ENCODE measurements at regions not wholly inside any gene's neighbourhood (a gene's known extent, or its start where the extent isn't known, plus 50 kb on each side); places are given as distances from the start of the nearest gene placed in this dataset.

GRCh38 chr7:35454575-35455385 lies 200.9 kb upstream of the TBX20 start:
- Histone ChIP-seq H3K36me3 (ENCODE audit: control insufficient read depth, insufficient read depth, low read length) (no peaks in the 10 kb centered on the region), H3K4me3 (ENCODE audit: low read length) (peak overlapping the region; percentile 10; the same call in 1 of the 2 replicates), H3K4me1 (ENCODE audit: control insufficient read depth, insufficient read depth, low read length) (no peaks in the 10 kb centered on the region), H3K9me3 (ENCODE audit: control insufficient read depth, insufficient read depth, low read length) (no peaks in the 10 kb centered on the region), H3K27ac (ENCODE audit: low read length) (no peak overlapping the region), H3K27me3 (ENCODE audit: control insufficient read depth, insufficient read depth, low read length) (peaks cover 10% of the 10 kb centered on the region; the same call in 1 of the 2 replicates)
- WGBS (ENCODE audit: insufficient coverage, insufficient read length): no CpG with 5 or more reads among the region's 58 CpGs
- DNase-seq (ENCODE audit: low read depth, low spot score): no peak

- H3K36me3 ChIP-seq (ENCODE audit: control insufficient read depth, insufficient read depth, low read length): no peaks in the 10 kb centered on the region
- no peak for DNase-seq (ENCODE audit: low read depth, low spot score)
- H3K27me3 ChIP-seq (ENCODE audit: control insufficient read depth, insufficient read depth, low read length): peaks cover 8% of the 10 kb centered on the region; the same call in 1 of the 2 replicates
- H3K9me3 ChIP-seq (ENCODE audit: control insufficient read depth, insufficient read depth, low read length): no peaks in the 10 kb centered on the region
- no peaks in the 10 kb centered on the region for H3K4me1 ChIP-seq (ENCODE audit: control insufficient read depth, insufficient read depth, low read length)
- no peak overlapping the region for H3K27ac ChIP-seq (ENCODE audit: low read length)
- WGBS (ENCODE audit: insufficient coverage, insufficient read length): no CpG with 5 or more reads among the region's 3 CpGs
- H3K4me3 ChIP-seq (ENCODE audit: low read length): no peak overlapping the region
Measured at GRCh38 chr7:35450456-35451214, 196.7 kb upstream of the TBX20 start.

- H3K27ac ChIP-seq (ENCODE audit: low read length): no peak overlapping the region
- no peak for DNase-seq (ENCODE audit: low read depth, low spot score)
- WGBS (ENCODE audit: insufficient coverage, insufficient read length): no CpG with 5 or more reads among the region's 4 CpGs
- H3K9me3 ChIP-seq (ENCODE audit: control insufficient read depth, insufficient read depth, low read length): no peaks in the 10 kb centered on the region
- no peaks in the 10 kb centered on the region; the same call in 1 of the 2 replicates for H3K27me3 ChIP-seq (ENCODE audit: control insufficient read depth, insufficient read depth, low read length)
- H3K4me3 ChIP-seq (ENCODE audit: low read length): no peak overlapping the region
- H3K36me3 ChIP-seq (ENCODE audit: control insufficient read depth, insufficient read depth, low read length): no peaks in the 10 kb centered on the region
- no peaks in the 10 kb centered on the region for H3K4me1 ChIP-seq (ENCODE audit: control insufficient read depth, insufficient read depth, low read length)
Measured at GRCh38 chr7:35448486-35448885, 194.6 kb upstream of the TBX20 start.

- Histone ChIP-seq H3K36me3 (ENCODE audit: control insufficient read depth, insufficient read depth, low read length) (no peaks in the 10 kb centered on the region), H3K4me1 (ENCODE audit: control insufficient read depth, insufficient read depth, low read length) (no peaks in the 10 kb centered on the region), H3K9me3 (ENCODE audit: control insufficient read depth, insufficient read depth, low read length) (no peaks in the 10 kb centered on the region), H3K4me3 (ENCODE audit: low read length) (no peak overlapping the region), H3K27me3 (ENCODE audit: control insufficient read depth, insufficient read depth, low read length) (no peaks in the 10 kb centered on the region), H3K27ac (ENCODE audit: low read length) (no peak overlapping the region)
- no peak for DNase-seq (ENCODE audit: low read depth, low spot score)
- no CpG with 5 or more reads among the region's 6 CpGs for WGBS (ENCODE audit: insufficient coverage, insufficient read length)
Measured at GRCh38 chr7:35446091-35446490, 192.2 kb upstream of the TBX20 start.

GRCh38 chr7:35437619-35438275 lies 183.8 kb upstream of the TBX20 start:
- DNase-seq (ENCODE audit: low read depth, low spot score): no peak
- Histone ChIP-seq H3K4me1 (ENCODE audit: control insufficient read depth, insufficient read depth, low read length) (no peaks in the 10 kb centered on the region), H3K9me3 (ENCODE audit: control insufficient read depth, insufficient read depth, low read length) (no peaks in the 10 kb centered on the region), H3K27me3 (ENCODE audit: control insufficient read depth, insufficient read depth, low read length) (no peaks in the 10 kb centered on the region), H3K4me3 (ENCODE audit: low read length) (no peak overlapping the region), H3K36me3 (ENCODE audit: control insufficient read depth, insufficient read depth, low read length) (no peaks in the 10 kb centered on the region), H3K27ac (ENCODE audit: low read length) (no peak overlapping the region)
- WGBS (ENCODE audit: insufficient coverage, insufficient read length): no CpG with 5 or more reads among the region's 2 CpGs

- Histone ChIP-seq H3K36me3 (ENCODE audit: control insufficient read depth, insufficient read depth, low read length) (no peaks in the 10 kb centered on the region), H3K27ac (ENCODE audit: low read length) (no peak overlapping the region), H3K4me1 (ENCODE audit: control insufficient read depth, insufficient read depth, low read length) (no peaks in the 10 kb centered on the region), H3K9me3 (ENCODE audit: control insufficient read depth, insufficient read depth, low read length) (no peaks in the 10 kb centered on the region), H3K4me3 (ENCODE audit: low read length) (no peak overlapping the region), H3K27me3 (ENCODE audit: control insufficient read depth, insufficient read depth, low read length) (no peaks in the 10 kb centered on the region)
- DNase-seq (ENCODE audit: low read depth, low spot score): no peak
- no CpG with 5 or more reads among the region's 5 CpGs for WGBS (ENCODE audit: insufficient coverage, insufficient read length)
Measured at GRCh38 chr7:35436452-35436851, 182.6 kb upstream of the TBX20 start.

GRCh38 chr7:35430547-35431153 lies 176.8 kb upstream of the TBX20 start:
- no peak overlapping the region for H3K4me3 ChIP-seq (ENCODE audit: low read length)
- H3K9me3 ChIP-seq (ENCODE audit: control insufficient read depth, insufficient read depth, low read length): no peaks in the 10 kb centered on the region; the same call in 1 of the 2 replicates
- DNase-seq (ENCODE audit: low read depth, low spot score): peak; percentile 43
- no peak overlapping the region for H3K27ac ChIP-seq (ENCODE audit: low read length)
- H3K4me1 ChIP-seq (ENCODE audit: control insufficient read depth, insufficient read depth, low read length): no peaks in the 10 kb centered on the region
- no peaks in the 10 kb centered on the region for H3K36me3 ChIP-seq (ENCODE audit: control insufficient read depth, insufficient read depth, low read length)
- no CpG with 5 or more reads among the region's 7 CpGs for WGBS (ENCODE audit: insufficient coverage, insufficient read length)
- H3K27me3 ChIP-seq (ENCODE audit: control insufficient read depth, insufficient read depth, low read length): no peaks in the 10 kb centered on the region

GRCh38 chr7:35424869-35425495 lies 171.1 kb upstream of the TBX20 start:
- Histone ChIP-seq H3K36me3 (ENCODE audit: control insufficient read depth, insufficient read depth, low read length) (no peaks in the 10 kb centered on the region), H3K9me3 (ENCODE audit: control insufficient read depth, insufficient read depth, low read length) (no peaks in the 10 kb centered on the region; the same call in 1 of the 2 replicates), H3K4me3 (ENCODE audit: low read length) (no peak overlapping the region), H3K4me1 (ENCODE audit: control insufficient read depth, insufficient read depth, low read length) (no peaks in the 10 kb centered on the region), H3K27me3 (ENCODE audit: control insufficient read depth, insufficient read depth, low read length) (no peaks in the 10 kb centered on the region), H3K27ac (ENCODE audit: low read length) (no peak overlapping the region)
- no CpG with 5 or more reads among the region's 4 CpGs for WGBS (ENCODE audit: insufficient coverage, insufficient read length)
- DNase-seq (ENCODE audit: low read depth, low spot score): peak; percentile 31

GRCh38 chr7:35424440-35424839 lies 170.5 kb upstream of the TBX20 start:
- WGBS (ENCODE audit: insufficient coverage, insufficient read length): no CpG with 5 or more reads among the region's 4 CpGs
- Histone ChIP-seq H3K27me3 (ENCODE audit: control insufficient read depth, insufficient read depth, low read length) (no peaks in the 10 kb centered on the region), H3K4me3 (ENCODE audit: low read length) (no peak overlapping the region), H3K27ac (ENCODE audit: low read length) (no peak overlapping the region), H3K4me1 (ENCODE audit: control insufficient read depth, insufficient read depth, low read length) (no peaks in the 10 kb centered on the region), H3K36me3 (ENCODE audit: control insufficient read depth, insufficient read depth, low read length) (no peaks in the 10 kb centered on the region), H3K9me3 (ENCODE audit: control insufficient read depth, insufficient read depth, low read length) (no peaks in the 10 kb centered on the region; the same call in 1 of the 2 replicates)
- DNase-seq (ENCODE audit: low read depth, low spot score): no peak

- no CpG with 5 or more reads among the region's 2 CpGs for WGBS (ENCODE audit: insufficient coverage, insufficient read length)
- no peaks in the 10 kb centered on the region for H3K9me3 ChIP-seq (ENCODE audit: control insufficient read depth, insufficient read depth, low read length)
Measured at GRCh38 chr7:35422715-35423114, 168.8 kb upstream of the TBX20 start.

More at GRCh38 chr7:35422715-35423114, 168.8 kb upstream of the TBX20 start:
- Histone ChIP-seq H3K27ac (ENCODE audit: low read length) (no peak overlapping the region), H3K4me3 (ENCODE audit: low read length) (no peak overlapping the region), H3K4me1 (ENCODE audit: control insufficient read depth, insufficient read depth, low read length) (no peaks in the 10 kb centered on the region), H3K27me3 (ENCODE audit: control insufficient read depth, insufficient read depth, low read length) (no peaks in the 10 kb centered on the region), H3K36me3 (ENCODE audit: control insufficient read depth, insufficient read depth, low read length) (no peaks in the 10 kb centered on the region)
- DNase-seq (ENCODE audit: low read depth, low spot score): no peak

All from iPS DF 6.9 (cell line).